KMS-11 (cell line): ENCODE measurements at regions not wholly inside any gene's neighbourhood (a gene's known extent, or its start where the extent isn't known, plus 50 kb on each side); places are given as distances from the start of the nearest gene placed in this dataset.

Experiments used
- H2AFZ ChIP-seq: fragments of 200-600 bp; sonication (generic); 2 replicates; pipeline ENCODE4 v1.6.1; 2016; ENCODE audit warnings: antibody characterized with exemption, mixed run types, low read depth
- H3K27ac ChIP-seq: fragments of 200-600 bp; sonication (generic); 2 replicates; pipeline ENCODE4 v1.6.1; 2016; ENCODE audit warnings: mild to moderate bottlenecking, mixed run types
- H3K27me3 ChIP-seq: fragments of 200-600 bp; sonication (generic); 2 replicates; pipeline ENCODE4 v1.6.1; 2017; ENCODE audit warnings: mild to moderate bottlenecking, low read depth, mixed run types, moderate library complexity; ENCODE audit not compliant: insufficient read depth
- H3K36me3 ChIP-seq: fragments of 200-600 bp; sonication (generic); 2 replicates; pipeline ENCODE4 v1.6.1; 2017; ENCODE audit warnings: mild to moderate bottlenecking, mixed run types; ENCODE audit not compliant: insufficient read depth
- H3K4me1 ChIP-seq: fragments of 200-600 bp; sonication (generic); 2 replicates; pipeline ENCODE4 v1.6.1; 2016; ENCODE audit warnings: mild to moderate bottlenecking, low read depth, mixed run types; ENCODE audit not compliant: poor library complexity, severe bottlenecking
- H3K4me2 ChIP-seq: fragments of 200-600 bp; sonication (generic); 2 replicates; pipeline ENCODE4 v1.7.0; 2016; ENCODE audit warnings: mild to moderate bottlenecking, mixed run types
- H3K4me3 ChIP-seq: fragments of 200-600 bp; sonication (generic); IDR thresholded peaks from 2 replicates; pipeline ENCODE4 v1.6.1; 2017; ENCODE audit warnings: low read depth, low read length, mixed read lengths; ENCODE audit not compliant: insufficient read depth
- H3K79me2 ChIP-seq: fragments of 200-600 bp; sonication (generic); 2 replicates; pipeline ENCODE4 v1.6.1; 2016; ENCODE audit warnings: low read depth, mixed run types; ENCODE audit not compliant: insufficient read depth
- H3K9ac ChIP-seq: fragments of 200-600 bp; sonication (generic); 2 replicates; pipeline ENCODE4 v1.6.1; 2016; ENCODE audit warnings: mild to moderate bottlenecking, mixed run types
- H4K20me1 ChIP-seq: fragments of 200-600 bp; sonication (generic); 2 replicates; pipeline ENCODE4 v1.6.1; 2016; ENCODE audit warnings: mild to moderate bottlenecking, mixed run types; ENCODE audit not compliant: insufficient read depth
- TF ChIP-seq, protein P1 (sequence below): fragments of 200-600 bp; sonication (generic); conservative IDR thresholded peaks from 2 replicates; pipeline ENCODE4 v1.6.1; 2017; ENCODE audit warnings: low read depth, mild to moderate bottlenecking, antibody characterized with exemption, low read length, moderate library complexity, mixed read lengths

GRCh38 chr11:80650966-80651365, 1210.1 kb upstream of the TENM4 start:
- H4K20me1 ChIP-seq: no peaks in the 10 kb centered on the region
- H3K79me2 ChIP-seq: no peaks in the 10 kb centered on the region
- no peak overlapping the region for H3K27ac ChIP-seq
- no peak overlapping the region for H3K4me2 ChIP-seq
- no peak overlapping the region for H3K9ac ChIP-seq
- H3K27me3 ChIP-seq: no peaks in the 10 kb centered on the region
- H2AFZ ChIP-seq: no peak overlapping the region
- H3K4me3 ChIP-seq: no peak overlapping the region
- no peaks in the 10 kb centered on the region for H3K36me3 ChIP-seq
- TF ChIP-seq, protein P1, sequence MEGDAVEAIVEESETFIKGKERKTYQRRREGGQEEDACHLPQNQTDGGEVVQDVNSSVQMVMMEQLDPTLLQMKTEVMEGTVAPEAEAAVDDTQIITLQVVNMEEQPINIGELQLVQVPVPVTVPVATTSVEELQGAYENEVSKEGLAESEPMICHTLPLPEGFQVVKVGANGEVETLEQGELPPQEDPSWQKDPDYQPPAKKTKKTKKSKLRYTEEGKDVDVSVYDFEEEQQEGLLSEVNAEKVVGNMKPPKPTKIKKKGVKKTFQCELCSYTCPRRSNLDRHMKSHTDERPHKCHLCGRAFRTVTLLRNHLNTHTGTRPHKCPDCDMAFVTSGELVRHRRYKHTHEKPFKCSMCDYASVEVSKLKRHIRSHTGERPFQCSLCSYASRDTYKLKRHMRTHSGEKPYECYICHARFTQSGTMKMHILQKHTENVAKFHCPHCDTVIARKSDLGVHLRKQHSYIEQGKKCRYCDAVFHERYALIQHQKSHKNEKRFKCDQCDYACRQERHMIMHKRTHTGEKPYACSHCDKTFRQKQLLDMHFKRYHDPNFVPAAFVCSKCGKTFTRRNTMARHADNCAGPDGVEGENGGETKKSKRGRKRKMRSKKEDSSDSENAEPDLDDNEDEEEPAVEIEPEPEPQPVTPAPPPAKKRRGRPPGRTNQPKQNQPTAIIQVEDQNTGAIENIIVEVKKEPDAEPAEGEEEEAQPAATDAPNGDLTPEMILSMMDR: no peak
- no peaks in the 10 kb centered on the region for H3K4me1 ChIP-seq

DNA sequence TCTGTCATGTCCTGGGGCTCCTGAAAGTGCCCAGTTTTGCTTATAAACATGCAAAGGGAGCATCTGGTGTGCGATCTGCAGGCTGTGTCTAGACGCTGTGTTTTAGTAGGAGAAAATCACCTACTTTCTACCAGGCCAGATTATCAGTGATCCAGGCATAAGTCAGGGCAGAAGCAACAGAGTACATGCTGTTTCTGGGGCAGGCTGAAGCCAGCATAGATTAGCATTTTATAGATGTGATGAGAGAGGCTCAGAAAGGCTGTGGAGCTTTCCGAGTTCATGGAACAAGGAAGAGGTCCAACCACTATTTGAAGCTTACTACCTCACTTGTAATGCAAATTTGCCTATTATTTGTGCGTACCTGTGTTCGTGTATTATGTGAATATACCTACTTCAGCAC, 1208.4 kb upstream of the TENM4 start:
- no peaks in the 10 kb centered on the region for H3K27me3 ChIP-seq
- H3K4me2 ChIP-seq: no peak overlapping the region
- TF ChIP-seq, protein P1: no peak
- no peak overlapping the region for H3K9ac ChIP-seq
- no peaks in the 10 kb centered on the region for H3K79me2 ChIP-seq
- no peaks in the 10 kb centered on the region for H3K4me1 ChIP-seq
- H2AFZ ChIP-seq: no peak overlapping the region
- no peaks in the 10 kb centered on the region for H3K36me3 ChIP-seq
- no peak overlapping the region for H3K27ac ChIP-seq
- no peaks in the 10 kb centered on the region for H4K20me1 ChIP-seq
- H3K4me3 ChIP-seq: no peak overlapping the region

- TF ChIP-seq, protein P1: no peak
- H3K79me2 ChIP-seq: no peaks in the 10 kb centered on the region
- H3K4me1 ChIP-seq: no peaks in the 10 kb centered on the region
- no peak overlapping the region for H3K4me3 ChIP-seq
- no peak overlapping the region for H3K27ac ChIP-seq
- H3K27me3 ChIP-seq: no peaks in the 10 kb centered on the region
- no peaks in the 10 kb centered on the region for H3K36me3 ChIP-seq
- H3K4me2 ChIP-seq: no peak overlapping the region
- H3K9ac ChIP-seq: no peak overlapping the region
- H4K20me1 ChIP-seq: no peaks in the 10 kb centered on the region
- H2AFZ ChIP-seq: no peak overlapping the region
Observed at GRCh38 chr11:80638296-80638695, 1197.5 kb upstream of the TENM4 start.

DNA sequence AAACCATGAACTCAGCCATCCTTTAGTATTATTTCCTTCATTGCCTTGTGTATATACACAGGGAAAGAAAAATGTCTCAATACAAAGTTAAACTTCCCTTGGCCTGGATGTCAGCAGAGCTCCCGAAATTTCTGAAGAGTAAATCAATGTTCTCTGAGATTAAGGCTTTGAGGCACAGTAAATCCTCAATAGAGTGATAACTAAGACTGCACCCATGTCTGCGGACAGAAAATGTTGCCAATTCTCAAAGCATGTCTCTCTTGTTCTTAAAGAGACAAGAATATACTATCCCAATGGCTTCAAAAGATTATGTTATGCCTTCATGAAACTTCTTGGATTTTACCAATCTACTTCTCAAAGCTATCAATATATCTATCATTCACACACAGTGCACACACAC, 1196.7 kb upstream of the TENM4 start:
- Histone ChIP-seq H3K4me3 (no peak overlapping the region), H3K27me3 (no peaks in the 10 kb centered on the region), H4K20me1 (no peaks in the 10 kb centered on the region), H3K4me2 (no peak overlapping the region), H3K4me1 (no peaks in the 10 kb centered on the region), H3K27ac (no peak overlapping the region), H3K36me3 (no peaks in the 10 kb centered on the region), H2AFZ (no peak overlapping the region), H3K9ac (no peak overlapping the region), H3K79me2 (no peaks in the 10 kb centered on the region)
- TF ChIP-seq, protein P1: no peak
